ENCODE measurements at regions not wholly inside any gene's neighbourhood (a gene's known extent, or its start where the extent isn't known, plus 50 kb on each side); places are given as distances from the start of the nearest gene placed in this dataset.

DNA sequence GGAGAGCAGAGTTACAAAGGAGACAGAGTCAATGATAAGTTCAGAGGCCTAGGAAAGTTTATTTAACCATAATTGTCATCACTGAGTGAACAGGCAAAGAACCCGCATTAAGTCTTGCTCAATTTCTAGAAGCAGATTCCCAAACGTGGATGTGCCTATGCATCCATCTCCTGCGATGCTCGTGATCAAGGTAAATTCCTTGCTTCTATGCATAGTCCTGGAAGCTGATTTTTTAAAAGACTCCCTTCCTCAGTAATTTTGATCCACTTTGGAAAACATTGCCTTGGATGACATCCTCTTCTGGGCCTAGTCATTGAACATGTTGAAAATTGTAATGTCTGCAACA, 116.4 kb downstream of the TNFSF18 start:
- TF ChIP-seq ZNF70 (CRISPR knock-in tag; IDR thresholded peaks at IDR 0.05) (no peak), ZFP3 (CRISPR knock-in tag; IDR thresholded peaks at IDR 0.05) (no peak), TCF4 (CRISPR knock-in tag; IDR thresholded peaks at IDR 0.05; ENCODE audit: borderline replicate concordance) (no peak), ZC3H10 (CRISPR knock-in tag; IDR thresholded peaks at IDR 0.05) (no peak), BACH2 (CRISPR knock-in tag; IDR thresholded peaks at IDR 0.05; ENCODE audit: borderline replicate concordance) (no peak), ZFP30 (CRISPR knock-in tag; IDR thresholded peaks at IDR 0.05) (no peak), POU6F1 (CRISPR knock-in tag; IDR thresholded peaks at IDR 0.05; ENCODE audit: borderline replicate concordance, low read depth) (no peak), PPARA (CRISPR knock-in tag; IDR thresholded peaks at IDR 0.05; ENCODE audit: borderline replicate concordance) (no peak), SNAI2 (CRISPR knock-in tag; IDR thresholded peaks at IDR 0.05) (no peak), PATZ1 (CRISPR knock-in tag; IDR thresholded peaks at IDR 0.05; ENCODE audit: borderline replicate concordance) (no peak)
- TF ChIP-seq, protein P1, sequence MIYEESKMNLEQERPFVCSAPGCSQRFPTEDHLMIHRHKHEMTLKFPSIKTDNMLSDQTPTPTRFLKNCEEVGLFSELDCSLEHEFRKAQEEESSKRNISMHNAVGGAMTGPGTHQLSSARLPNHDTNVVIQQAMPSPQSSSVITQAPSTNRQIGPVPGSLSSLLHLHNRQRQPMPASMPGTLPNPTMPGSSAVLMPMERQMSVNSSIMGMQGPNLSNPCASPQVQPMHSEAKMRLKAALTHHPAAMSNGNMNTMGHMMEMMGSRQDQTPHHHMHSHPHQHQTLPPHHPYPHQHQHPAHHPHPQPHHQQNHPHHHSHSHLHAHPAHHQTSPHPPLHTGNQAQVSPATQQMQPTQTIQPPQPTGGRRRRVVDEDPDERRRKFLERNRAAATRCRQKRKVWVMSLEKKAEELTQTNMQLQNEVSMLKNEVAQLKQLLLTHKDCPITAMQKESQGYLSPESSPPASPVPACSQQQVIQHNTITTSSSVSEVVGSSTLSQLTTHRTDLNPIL (CRISPR knock-in tag; IDR thresholded peaks at IDR 0.05; ENCODE audit: low read depth), result no peak
